GM23338 (cell line): ENCODE measurements at regions not wholly inside any gene's neighbourhood (a gene's known extent, or its start where the extent isn't known, plus 50 kb on each side); places are given as distances from the start of the nearest gene placed in this dataset.

Experiments used
- ATAC-seq: fragments of 200-7000 bp; cut with Tn5 transposase; 3 replicates; pipeline ENCODE4 v1.9.1; 2020
- DNase-seq: peaks from one replicate; pipeline ENCODE4 v3.0.0-alpha.2; 2015; ENCODE audit warnings: low spot score
- H2AFZ ChIP-seq: fragments of 200-600 bp; sonication (generic); 2 replicates; pipeline ENCODE4 v1.8.0; 2016; ENCODE audit warnings: antibody characterized with exemption, mild to moderate bottlenecking, moderate library complexity
- H3F3A ChIP-seq: fragments of 200-600 bp; sonication (generic); replicated peaks from 2 replicates; pipeline ENCODE4 v1.8.0; 2017; ENCODE audit warnings: antibody characterized with exemption, mixed run types, low read depth
- H3K27ac ChIP-seq: fragments of 200-600 bp; sonication (generic); 2 replicates; pipeline ENCODE4 v1.6.1; 2016; ENCODE audit warnings: low read depth
- H3K27me3 ChIP-seq: fragments of 200-600 bp; sonication (generic); 2 replicates; pipeline ENCODE4 v1.8.0; 2016; ENCODE audit warnings: mild to moderate bottlenecking, mixed run types, moderate library complexity; ENCODE audit not compliant: insufficient read depth
- H3K36me3 ChIP-seq: fragments of 200-600 bp; sonication (generic); 2 replicates; pipeline ENCODE4 v1.8.0; 2016; ENCODE audit warnings: mild to moderate bottlenecking; ENCODE audit not compliant: insufficient read depth
- H3K4me1 ChIP-seq: fragments of 200-600 bp; sonication (generic); 2 replicates; pipeline ENCODE4 v1.8.0; 2016; ENCODE audit warnings: mild to moderate bottlenecking, moderate library complexity; ENCODE audit not compliant: insufficient read depth
- H3K4me2 ChIP-seq: fragments of 200-600 bp; sonication (generic); 2 replicates; pipeline ENCODE4 v1.7.1; 2017; ENCODE audit warnings: mixed run types
- H3K4me3 ChIP-seq: fragments of 200-600 bp; sonication (generic); 2 replicates; pipeline ENCODE4 v1.6.1; 2016; ENCODE audit warnings: mixed run types
- H3K79me2 ChIP-seq: fragments of 200-600 bp; sonication (generic); replicated peaks from 2 replicates; pipeline ENCODE4 v1.8.0; 2017; ENCODE audit warnings: mild to moderate bottlenecking; ENCODE audit not compliant: insufficient read depth
- H3K9me2 ChIP-seq: fragments of 200-600 bp; sonication (generic); 2 replicates; pipeline ENCODE4 v1.8.0; 2017; ENCODE audit not compliant: insufficient read depth
- H4K20me1 ChIP-seq: fragments of 200-600 bp; sonication (generic); replicated peaks from 2 replicates; pipeline ENCODE4 v1.8.0; 2017; ENCODE audit warnings: mild to moderate bottlenecking; ENCODE audit not compliant: insufficient read depth
- H3K27ac Mint-ChIP-seq: 2 replicates; pipeline ENCODE4 v1.8.0; 2020; ENCODE audit warnings: inconsistent platforms, mild to moderate bottlenecking, moderate library complexity, mixed read lengths
- H3K27me3 Mint-ChIP-seq: 3 replicates; pipeline ENCODE4 v1.8.0; 2022; ENCODE audit warnings: low read depth, mild to moderate bottlenecking, moderate library complexity, mixed read lengths, inconsistent platforms; ENCODE audit not compliant: insufficient read depth, poor library complexity
- H3K36me3 Mint-ChIP-seq: 3 replicates; pipeline ENCODE4 v1.8.0; 2021; ENCODE audit warnings: low read depth, mild to moderate bottlenecking, inconsistent platforms, moderate library complexity, mixed read lengths
- H3K4me1 Mint-ChIP-seq: 3 replicates; pipeline ENCODE4 v1.8.0; 2020; ENCODE audit warnings: mild to moderate bottlenecking, inconsistent platforms, mixed read lengths
- H3K4me3 Mint-ChIP-seq: 3 replicates; pipeline ENCODE4 v1.8.0; 2021; ENCODE audit warnings: moderate library complexity, mild to moderate bottlenecking, inconsistent platforms, mixed read lengths
- H3K9me3 Mint-ChIP-seq: 3 replicates; pipeline ENCODE4 v1.8.0; 2020; ENCODE audit warnings: moderate library complexity, mild to moderate bottlenecking, inconsistent platforms, mixed read lengths
- CREB1 ChIP-seq: fragments of 250-450 bp; sonication (Bioruptor Pico); IDR thresholded peaks from 2 replicates; pipeline ENCODE4 v1.5.0; 2020; ENCODE audit warnings: low read depth, mild to moderate bottlenecking, moderate library complexity
- CTCF ChIP-seq, 2 experiments: fragments of 200-600 bp in 1 of 2; sonication (generic) in 1 of 2; conservative IDR thresholded peaks; 2 replicates each; pipeline versions ENCODE4 v1.5.1 to v1.6.1; 2016 to 2017; ENCODE audit warnings: antibody characterized with exemption in 2 of 2, low read depth in 2 of 2, mild to moderate bottlenecking in 2 of 2, moderate library complexity in 1 of 2
- ETS1 ChIP-seq: IDR thresholded peaks from 2 replicates; pipeline ENCODE4 v1.6.1; 2016; ENCODE audit warnings: antibody characterized with exemption
- EZH2 ChIP-seq: fragments of 200-600 bp; sonication (generic); IDR thresholded peaks from one replicate; pipeline ENCODE4 v1.8.0; 2017; ENCODE audit warnings: antibody characterized with exemption, mild to moderate bottlenecking, low read depth; ENCODE audit not compliant: unreplicated experiment
- EZH2phosphoT487 ChIP-seq: fragments of 200-600 bp; sonication (generic); IDR thresholded peaks from one replicate; pipeline ENCODE4 v1.8.1; 2018; ENCODE audit warnings: antibody characterized with exemption; ENCODE audit not compliant: unreplicated experiment
- JUNB ChIP-seq: IDR thresholded peaks from one replicate; pipeline ENCODE4 v1.6.1; 2016; ENCODE audit warnings: antibody characterized with exemption; ENCODE audit not compliant: unreplicated experiment
- NANOG ChIP-seq: IDR thresholded peaks from 2 replicates; pipeline ENCODE4 v1.6.1; 2016; ENCODE audit warnings: antibody characterized with exemption, borderline replicate concordance
- POLR2AphosphoS5 ChIP-seq: IDR thresholded peaks from 2 replicates; pipeline ENCODE4 v1.6.1; 2016; ENCODE audit warnings: antibody characterized with exemption, low read depth
- STAT1 ChIP-seq: IDR thresholded peaks from one replicate; pipeline ENCODE4 v1.6.1; 2016; ENCODE audit warnings: antibody characterized with exemption; ENCODE audit not compliant: unreplicated experiment
- ZNF114 ChIP-seq: fragments of 250-450 bp; sonication (Bioruptor Pico); IDR thresholded peaks from 2 replicates; pipeline ENCODE4 v1.5.0; 2020; ENCODE audit warnings: mild to moderate bottlenecking, moderate library complexity
- ZNF331 ChIP-seq: fragments of 250-450 bp; sonication (Bioruptor Pico); IDR thresholded peaks from 2 replicates; pipeline ENCODE4 v1.5.0; 2020; ENCODE audit warnings: low read depth, mild to moderate bottlenecking, moderate library complexity
- ZNF462 ChIP-seq: fragments of 250-450 bp; sonication (Bioruptor Pico); IDR thresholded peaks from 2 replicates; pipeline ENCODE4 v1.5.0; 2020; ENCODE audit warnings: mild to moderate bottlenecking, moderate library complexity
- TF ChIP-seq, protein P1 (sequence below): IDR thresholded peaks from one replicate; pipeline ENCODE4 v1.6.1; 2018; ENCODE audit warnings: antibody characterized with exemption; ENCODE audit not compliant: unreplicated experiment

DNA sequence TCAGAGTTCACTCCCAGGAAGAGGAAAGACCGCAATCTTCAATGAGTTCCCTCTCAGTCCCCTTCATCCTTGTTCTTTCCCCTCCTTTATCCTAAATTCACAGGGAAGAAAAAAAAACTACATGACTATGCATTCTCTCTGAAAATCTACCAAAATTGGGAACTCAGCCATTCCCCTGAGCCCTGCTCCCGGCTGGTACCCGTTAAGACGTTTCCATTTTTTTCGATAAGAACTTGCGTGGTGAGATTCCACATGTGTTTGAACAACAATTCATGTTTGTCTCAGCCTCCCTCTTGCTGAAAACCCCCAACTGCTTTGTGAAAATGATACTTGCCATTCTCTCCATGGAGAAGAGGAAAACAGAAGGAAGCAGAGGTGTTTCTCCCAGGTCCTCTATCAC is 318.7 kb upstream of the ID2 start:
- Histone ChIP-seq H2AFZ (peak overlapping the region; percentile 28; the same call in 1 of the 2 replicates), H3K9me2 (no peaks in the 10 kb centered on the region), H4K20me1 (no peaks in the 10 kb centered on the region), H3K36me3 (no peaks in the 10 kb centered on the region), H3K27ac (no peak overlapping the region), H3K4me1 (no peaks in the 10 kb centered on the region), H3K4me2 (no peak overlapping the region), H3K27me3 (no peaks in the 10 kb centered on the region), H3K4me3 (no peak overlapping the region), H3K79me2 (no peaks in the 10 kb centered on the region), H3F3A (no peaks in the 10 kb centered on the region)
- no peak overlapping the region for H3K4me3 Mint-ChIP-seq
- ATAC-seq (no peak), DNase-seq (no peak)
- H3K27me3 Mint-ChIP-seq = peaks cover 4% of the 10 kb centered on the region
- no peaks in the 10 kb centered on the region for H3K9me3 Mint-ChIP-seq
- H3K36me3 Mint-ChIP-seq = no peaks in the 10 kb centered on the region
- no peak overlapping the region for H3K27ac Mint-ChIP-seq
- H3K4me1 Mint-ChIP-seq = peaks cover 8% of the 10 kb centered on the region; the same call in 2 of the 3 replicates
- TF ChIP-seq CREB1 (CRISPR knock-in tag) (no peak), ZNF114 (CRISPR knock-in tag) (no peak), EZH2 (no peak), STAT1 (no peak), NANOG (no peak), ZNF331 (CRISPR knock-in tag) (no peak), CTCF (conservative IDR thresholded peaks at IDR 0.05; ENCODE audit: low read depth in 2 of 2) (no peak), ZNF462 (CRISPR knock-in tag) (no peak), EZH2phosphoT487 (no peak), JUNB (no peak), ETS1 (no peak), POLR2AphosphoS5 (no peak)
- TF ChIP-seq, protein P1, sequence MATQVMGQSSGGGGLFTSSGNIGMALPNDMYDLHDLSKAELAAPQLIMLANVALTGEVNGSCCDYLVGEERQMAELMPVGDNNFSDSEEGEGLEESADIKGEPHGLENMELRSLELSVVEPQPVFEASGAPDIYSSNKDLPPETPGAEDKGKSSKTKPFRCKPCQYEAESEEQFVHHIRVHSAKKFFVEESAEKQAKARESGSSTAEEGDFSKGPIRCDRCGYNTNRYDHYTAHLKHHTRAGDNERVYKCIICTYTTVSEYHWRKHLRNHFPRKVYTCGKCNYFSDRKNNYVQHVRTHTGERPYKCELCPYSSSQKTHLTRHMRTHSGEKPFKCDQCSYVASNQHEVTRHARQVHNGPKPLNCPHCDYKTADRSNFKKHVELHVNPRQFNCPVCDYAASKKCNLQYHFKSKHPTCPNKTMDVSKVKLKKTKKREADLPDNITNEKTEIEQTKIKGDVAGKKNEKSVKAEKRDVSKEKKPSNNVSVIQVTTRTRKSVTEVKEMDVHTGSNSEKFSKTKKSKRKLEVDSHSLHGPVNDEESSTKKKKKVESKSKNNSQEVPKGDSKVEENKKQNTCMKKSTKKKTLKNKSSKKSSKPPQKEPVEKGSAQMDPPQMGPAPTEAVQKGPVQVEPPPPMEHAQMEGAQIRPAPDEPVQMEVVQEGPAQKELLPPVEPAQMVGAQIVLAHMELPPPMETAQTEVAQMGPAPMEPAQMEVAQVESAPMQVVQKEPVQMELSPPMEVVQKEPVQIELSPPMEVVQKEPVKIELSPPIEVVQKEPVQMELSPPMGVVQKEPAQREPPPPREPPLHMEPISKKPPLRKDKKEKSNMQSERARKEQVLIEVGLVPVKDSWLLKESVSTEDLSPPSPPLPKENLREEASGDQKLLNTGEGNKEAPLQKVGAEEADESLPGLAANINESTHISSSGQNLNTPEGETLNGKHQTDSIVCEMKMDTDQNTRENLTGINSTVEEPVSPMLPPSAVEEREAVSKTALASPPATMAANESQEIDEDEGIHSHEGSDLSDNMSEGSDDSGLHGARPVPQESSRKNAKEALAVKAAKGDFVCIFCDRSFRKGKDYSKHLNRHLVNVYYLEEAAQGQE = no peak
